Fibroblast of gingiva (primary cell): ENCODE measurements at regions not wholly inside any gene's neighbourhood (a gene's known extent, or its start where the extent isn't known, plus 50 kb on each side); places are given as distances from the start of the nearest gene placed in this dataset.

Source experiments
- DNase-seq: peaks from one replicate; pipeline ENCODE4 v3.0.0-alpha.2; 2011; ENCODE audit warnings: low read depth

DNA sequence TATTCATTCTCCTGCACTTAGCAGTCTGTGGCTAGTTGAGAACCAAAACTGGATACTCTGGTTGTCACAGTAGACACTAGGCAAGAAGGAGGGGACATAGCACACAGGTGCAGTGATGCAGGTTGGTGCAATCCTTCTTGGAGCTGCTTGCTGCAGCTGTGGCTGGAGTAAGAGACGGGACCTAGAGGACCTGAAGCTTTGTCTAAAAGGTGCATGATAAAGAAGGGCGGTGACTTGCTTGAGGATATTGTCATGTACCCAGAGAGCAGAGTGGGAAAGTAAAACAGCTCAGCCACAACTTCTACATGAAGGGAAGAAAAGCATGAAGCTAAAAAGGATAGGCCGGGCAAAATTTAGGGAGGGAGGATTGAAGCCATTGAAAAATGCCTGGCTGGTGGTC is 304.1 kb upstream of the KIRREL3 start:
- DNase-seq = no peak

DNA sequence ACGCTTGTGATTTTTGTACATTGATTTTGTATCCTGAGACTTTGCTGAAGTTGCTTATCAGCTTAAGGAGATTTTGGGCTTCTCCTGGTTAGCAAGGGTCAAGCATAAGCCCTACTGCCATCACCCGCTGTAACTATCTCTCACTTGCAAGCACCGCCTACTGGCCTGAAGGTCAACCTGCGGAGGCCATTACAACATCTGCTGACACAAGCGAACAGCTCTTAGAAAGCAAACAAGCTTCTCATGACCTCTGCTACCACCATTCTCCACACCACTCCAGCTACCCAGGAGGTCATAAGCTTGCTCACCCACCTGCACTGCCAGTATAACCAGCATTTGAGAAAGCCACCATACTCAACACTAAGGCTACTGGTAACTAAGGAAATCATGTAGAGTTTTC is 288.4 kb upstream of the KIRREL3 start:
- DNase-seq = no peak

DNA sequence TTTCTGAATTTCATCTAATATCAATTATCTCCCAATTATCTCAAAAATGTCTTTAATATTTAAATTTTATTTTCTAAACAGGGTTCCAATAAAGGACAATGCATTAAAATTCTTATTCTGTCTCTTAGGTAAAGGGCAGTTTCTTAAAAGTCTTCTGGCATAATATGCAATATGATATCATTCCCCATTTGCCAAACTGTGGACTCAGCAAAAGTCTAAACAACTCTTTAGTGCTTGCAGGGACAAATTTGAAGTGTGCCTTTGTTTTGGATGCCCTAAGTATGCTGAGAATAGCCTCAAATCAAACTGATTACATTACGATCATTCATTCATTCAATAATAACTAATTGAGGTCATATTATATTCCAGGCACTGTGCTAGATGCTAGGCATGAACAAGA is 281.0 kb upstream of the KIRREL3 start:
- no peak for DNase-seq

DNA sequence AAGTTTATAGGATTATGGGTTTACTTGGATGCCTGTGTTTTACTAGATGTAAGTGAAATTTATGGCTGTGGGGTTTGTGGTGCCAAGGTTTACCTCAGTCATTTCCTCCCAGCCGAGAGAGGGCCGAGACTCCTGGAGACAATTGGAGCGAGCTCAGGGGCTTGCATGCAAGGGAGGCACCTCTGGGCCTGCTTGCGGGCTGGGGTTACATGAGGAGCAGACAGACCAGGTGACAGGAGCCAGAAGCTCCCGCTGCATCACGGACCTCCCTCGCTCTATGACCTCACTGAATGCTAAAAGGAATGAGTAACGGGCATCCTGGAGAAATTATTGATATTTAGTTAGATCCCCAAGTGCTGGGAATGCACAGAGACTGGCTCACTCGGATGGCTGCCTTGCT is 275.2 kb upstream of the KIRREL3 start:
- no peak for DNase-seq

DNA sequence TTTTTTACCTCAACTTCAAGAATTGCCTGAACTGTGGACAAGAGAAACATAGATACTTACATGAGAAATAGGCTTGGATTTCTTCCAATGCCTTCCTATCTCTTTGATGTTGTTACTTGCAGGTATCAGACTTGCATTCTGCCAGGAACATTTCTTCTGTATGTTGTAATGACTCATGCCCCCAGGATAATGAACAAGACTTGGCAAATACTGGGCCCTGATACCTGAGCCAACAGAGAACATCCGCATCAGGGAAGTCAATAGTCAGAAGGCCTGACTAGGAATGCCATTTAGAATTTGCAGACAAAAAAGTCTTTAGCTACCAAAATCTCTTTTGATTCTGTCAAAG is 273.7 kb upstream of the KIRREL3 start:
- DNase-seq = no peak

DNA sequence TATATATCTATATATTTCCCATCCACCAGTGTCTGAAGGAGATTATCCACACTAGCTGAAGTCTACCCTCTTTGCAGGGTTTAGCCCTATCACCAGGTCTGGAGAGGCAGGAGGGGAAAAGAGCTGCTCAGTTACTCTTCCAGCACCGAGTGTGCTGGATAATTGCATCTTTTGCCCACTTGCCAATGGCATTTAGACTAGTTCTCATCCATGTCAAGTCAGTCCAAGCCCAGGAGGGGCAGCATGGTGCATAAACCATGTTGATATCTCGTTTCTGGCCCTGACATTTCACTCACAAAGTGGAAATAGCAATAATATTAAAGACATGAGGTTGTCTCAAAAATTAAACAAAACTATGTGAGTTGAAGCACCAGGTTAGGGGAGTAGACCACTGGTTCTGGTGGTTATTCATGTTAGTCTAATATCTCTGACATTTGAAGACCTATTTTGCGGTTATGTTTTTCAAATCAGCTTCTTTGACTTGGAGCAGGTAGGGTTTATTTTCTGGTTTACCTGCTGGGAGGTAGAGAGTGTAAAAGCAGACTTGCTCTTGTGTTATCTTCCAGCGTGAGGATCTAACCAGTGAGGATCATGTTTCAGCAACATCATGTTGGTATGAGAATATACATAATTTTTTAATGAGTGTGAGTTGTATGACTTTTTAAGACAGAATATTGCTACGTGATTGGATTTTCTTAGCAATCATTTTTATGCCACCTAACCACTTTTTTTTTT is 273.2 kb upstream of the KIRREL3 start:
- no peak for DNase-seq

DNA sequence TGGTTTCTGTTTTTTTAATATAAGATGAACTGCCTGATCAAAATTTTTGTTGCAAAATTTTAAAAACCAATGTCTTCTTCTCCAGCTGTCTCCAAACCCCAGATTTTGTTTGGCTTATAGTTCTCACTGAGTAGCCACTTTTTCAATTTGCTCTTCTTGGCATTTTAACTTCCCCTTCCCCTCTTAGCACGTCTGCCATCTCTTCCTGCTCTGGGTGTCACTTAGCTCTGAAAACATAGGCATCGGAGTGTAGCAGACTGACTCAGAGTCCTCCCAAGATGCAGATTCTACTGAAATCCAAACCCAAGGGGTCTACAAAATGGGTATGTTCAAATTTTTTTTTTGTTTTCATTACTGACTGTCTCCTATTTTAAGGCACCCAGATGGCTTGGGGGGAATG is 270.3 kb upstream of the KIRREL3 start:
- DNase-seq = no peak

DNA sequence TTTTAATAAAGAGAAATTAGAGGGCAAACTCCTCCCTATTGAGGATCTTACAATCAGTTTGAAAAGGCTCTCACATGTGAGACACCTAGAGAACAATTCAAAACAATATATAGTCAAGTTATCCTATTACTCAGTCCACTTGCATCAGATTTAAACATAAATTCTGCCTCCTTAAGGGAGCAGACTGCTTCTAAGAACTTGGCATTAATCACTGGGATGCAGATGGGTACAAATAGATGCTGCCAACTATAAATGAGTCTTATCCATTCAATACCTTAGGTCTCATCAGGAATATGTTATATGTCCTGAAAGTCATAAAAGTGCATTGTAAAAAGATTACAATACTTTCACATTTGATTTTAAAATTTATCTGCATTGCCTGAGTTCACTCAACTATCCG is 269.3 kb upstream of the KIRREL3 start:
- no peak for DNase-seq

DNA sequence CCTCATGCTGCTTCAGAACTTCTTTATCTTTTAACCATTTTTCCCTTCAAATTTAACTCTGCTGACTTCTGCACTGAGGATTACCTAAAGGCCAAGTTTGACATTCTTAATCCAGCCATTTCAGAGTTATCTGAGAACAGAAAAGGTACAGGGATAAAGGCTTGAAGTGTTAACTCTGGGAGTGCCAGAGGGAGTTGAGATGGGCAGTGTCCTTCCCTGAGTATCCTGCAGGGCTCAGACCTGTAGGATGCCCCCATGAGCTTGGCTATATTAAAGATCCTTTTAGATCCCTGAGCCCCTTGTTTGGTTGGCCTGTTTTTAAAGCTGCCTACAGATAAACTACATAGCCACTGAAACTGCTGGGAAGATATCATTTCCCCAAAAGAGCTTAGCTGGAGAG is 268.4 kb upstream of the KIRREL3 start:
- no peak for DNase-seq

DNA sequence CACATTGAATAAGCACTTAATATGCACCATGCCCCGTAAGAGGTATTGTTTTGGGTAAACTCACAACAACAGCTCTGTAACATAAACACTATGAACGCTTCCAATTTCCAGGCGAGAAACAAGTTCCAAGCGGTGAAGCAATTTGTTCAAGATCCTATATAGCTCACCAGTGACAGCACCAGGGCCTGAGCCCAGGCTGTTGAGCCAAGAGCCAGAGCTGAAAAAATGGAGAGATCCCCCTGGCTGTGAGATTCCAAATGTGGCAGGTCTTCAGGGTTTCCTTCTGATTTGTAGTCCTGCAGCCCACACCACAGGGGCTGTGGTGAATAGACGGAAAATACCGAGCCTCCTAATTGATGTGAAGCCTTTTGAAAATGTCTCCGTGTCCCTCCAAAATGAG is 268.0 kb upstream of the KIRREL3 start:
- no peak for DNase-seq

DNA sequence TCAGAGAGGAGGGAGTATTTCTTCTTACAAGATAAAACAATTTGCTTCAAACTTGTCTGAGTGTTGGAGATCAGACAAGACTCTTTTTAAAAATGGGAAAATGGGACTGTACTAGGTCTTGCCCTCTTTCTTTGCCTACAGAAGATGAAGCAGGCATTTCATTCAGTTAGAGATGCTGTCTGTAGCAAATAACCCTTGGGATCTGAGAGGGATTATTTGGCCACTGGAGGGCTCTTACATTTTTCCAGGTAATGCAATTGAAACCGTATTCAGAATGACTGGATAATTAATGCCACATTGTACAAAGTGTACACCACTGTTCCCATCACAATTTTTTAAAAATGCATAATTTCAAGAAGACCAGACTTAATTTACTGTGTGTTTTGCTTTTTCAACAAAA is 258.5 kb upstream of the KIRREL3 start:
- DNase-seq = no peak

DNA sequence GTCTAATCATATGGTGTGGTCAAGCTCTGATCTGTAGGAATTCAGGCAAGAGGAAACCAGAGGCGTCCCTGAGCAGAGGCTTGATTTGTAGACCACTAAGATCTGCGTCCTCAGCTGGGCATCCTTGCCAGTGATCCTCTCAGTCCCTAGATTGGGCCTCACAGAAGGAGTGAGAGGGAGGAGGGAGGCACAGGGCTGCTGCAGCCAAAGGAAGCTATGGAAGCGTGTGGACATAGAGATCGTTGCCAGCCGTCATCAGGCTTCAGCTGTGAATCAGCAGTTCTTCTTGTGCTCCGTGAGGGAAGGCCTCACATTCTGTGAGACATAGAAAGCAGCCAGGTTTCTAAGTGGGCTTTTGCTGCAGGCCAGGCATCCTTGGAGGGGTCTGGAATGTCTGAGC is 254.6 kb upstream of the KIRREL3 start:
- DNase-seq = no peak

DNA sequence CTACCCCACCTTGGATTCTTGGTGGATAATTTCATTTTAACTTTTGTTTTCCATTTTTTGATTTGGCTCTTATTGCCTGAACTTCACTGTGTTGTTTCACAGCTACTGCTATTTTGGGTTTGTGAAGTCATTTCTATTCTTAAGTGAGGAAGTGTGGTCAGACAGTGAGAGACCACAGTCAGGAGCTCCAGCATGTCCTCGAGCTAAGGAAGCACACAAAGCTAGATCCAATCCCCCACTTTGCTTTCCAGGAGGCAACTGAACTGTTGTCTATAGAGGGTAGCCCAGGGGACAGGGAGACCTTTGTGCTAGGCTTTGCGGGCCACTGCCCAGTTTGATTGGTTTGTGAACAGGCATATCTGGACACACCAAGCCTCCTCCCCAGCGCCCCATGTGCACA is 251.8 kb upstream of the KIRREL3 start:
- no peak for DNase-seq

DNA sequence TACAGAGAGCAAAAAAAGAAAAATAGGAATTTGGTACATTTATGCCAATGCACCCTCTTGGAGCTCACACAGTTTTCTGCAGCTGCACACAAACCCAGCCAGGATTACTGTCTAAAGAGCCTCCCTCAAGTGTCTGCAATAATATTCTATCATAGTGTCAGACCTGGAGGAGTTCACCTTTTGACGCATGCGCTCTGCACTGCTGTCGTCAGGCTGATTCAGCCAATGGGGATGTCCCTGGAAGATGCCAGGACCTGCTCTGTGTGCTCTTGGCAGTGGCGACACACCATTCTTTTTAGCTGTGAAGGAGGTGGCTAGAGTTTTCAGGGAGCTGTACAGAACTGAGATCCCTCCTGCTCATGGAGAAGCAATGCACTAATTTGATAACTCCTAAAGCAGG is 249.0 kb upstream of the KIRREL3 start:
- DNase-seq = no peak

DNA sequence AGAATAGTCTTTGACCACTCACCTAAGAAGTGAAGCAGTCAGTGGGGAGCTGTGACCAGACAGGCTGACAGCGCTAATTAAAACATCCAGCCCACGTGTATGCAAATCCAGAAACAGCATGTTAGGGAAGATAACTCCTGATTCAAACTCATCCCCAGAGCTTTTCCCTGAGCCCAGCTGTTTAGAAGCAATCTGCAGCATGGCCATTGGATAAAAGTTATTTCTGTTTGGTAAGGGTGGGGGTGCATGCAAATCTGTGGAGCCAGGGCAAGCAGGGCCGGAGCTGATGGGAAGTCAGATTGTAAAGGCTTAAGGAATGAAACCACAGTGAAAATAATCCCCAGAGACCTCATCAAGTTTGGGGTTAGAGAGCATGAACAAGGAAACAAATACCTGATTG is 247.9 kb upstream of the KIRREL3 start:
- no peak for DNase-seq

DNA sequence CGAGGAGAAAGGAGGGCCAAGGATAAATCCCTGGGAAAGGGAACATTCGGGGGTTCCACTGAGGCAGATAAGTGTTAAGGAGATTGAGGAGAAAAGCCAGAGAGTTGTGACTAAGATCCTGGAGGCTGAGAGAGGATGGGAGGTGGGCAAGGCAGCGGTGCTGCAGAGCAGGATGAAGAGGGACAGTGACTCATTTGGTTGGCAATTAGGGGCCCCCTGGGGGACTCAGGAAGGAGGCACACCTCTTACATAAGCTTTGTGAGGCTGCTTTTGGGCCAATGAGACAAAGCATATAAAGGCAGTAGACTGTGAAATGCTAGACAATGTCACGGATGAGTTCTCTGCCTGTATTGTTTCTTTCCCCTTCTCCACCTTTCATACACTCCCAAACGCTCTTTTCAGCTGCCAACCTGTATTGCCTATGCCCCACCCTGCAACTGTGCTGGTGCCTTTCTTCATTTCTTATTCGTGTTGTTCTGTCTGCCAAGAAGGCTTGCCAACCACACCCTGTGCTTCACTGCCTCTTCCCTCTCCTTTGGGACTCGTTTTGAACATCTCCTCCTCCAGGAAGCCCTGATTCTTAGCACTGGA is 246.8 kb upstream of the KIRREL3 start:
- no peak for DNase-seq

DNA sequence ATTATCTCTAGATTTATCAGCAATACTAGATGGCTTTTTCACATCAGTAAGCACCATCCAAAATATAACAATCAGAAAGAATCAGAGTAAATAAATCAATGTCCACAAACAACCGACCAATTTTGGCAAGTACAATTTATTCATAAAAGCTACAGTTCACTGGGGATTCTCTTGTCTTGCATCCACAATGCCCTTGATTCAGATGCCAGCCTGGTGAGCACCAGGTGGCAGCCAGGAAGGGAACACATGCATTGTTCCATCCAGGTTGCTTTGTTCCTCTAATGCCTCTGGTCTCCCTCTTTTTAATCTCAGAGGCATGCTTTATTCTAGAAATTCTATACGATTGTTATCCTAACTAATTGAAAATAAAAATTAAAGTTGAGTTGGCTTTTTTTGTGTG is 242.1 kb upstream of the KIRREL3 start:
- DNase-seq = no peak

DNA sequence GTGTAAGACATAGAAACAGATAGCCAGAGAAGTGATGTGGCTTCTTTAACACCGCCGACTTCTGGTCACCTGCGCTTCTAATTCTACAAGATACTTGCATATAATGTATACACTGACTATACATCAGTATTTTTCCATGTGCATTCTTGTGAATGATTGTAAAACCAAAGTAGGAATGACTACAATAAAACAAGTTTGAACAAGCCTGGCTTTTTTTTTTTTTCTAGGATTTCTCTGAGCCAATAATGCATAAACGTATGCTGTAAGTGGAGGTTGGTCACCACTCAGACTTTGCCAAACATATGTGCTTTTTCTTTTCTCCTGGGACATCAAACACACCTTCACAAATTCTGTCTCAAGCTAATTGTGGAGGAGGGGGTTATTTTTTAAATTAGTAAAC is 237.8 kb upstream of the KIRREL3 start:
- no peak for DNase-seq

DNA sequence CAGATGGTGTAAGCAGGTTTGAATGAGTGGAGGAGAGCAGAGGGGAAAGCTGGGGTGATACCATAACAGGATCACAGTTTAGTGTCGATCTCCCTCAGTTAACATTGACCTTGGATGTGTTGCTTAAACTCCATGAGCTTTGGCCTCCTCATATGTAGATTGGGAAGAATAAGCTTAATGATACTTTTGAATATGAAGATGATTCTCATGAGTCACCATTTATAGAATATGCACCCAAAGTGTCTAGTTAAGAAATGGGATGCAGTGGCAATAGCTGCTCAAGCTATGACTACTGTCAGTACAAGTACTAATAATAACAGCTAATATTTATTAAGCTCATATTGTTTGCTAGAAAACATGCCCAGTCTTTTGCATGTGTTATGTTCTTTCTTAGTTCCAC is 236.2 kb upstream of the KIRREL3 start:
- no peak for DNase-seq

DNA sequence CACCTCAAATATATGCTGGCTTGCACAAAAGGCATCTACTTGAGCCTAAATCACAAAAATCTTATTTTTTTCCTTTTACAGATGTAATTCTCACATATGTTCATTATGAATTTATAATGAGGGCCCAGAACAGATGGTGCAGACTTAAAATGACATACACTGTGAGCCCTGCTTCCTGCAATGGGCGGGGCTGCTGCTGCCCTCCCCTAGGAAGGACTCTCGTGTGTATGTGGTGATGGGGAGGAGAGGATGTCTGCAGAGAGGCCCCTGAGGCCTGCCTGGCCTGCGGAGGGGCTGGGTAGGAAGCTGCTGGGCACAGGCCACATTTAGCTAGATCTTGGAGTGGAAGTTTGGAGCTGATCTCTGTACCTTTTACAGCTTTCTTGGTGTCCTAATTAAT is 233.4 kb upstream of the KIRREL3 start:
- no peak for DNase-seq

DNA sequence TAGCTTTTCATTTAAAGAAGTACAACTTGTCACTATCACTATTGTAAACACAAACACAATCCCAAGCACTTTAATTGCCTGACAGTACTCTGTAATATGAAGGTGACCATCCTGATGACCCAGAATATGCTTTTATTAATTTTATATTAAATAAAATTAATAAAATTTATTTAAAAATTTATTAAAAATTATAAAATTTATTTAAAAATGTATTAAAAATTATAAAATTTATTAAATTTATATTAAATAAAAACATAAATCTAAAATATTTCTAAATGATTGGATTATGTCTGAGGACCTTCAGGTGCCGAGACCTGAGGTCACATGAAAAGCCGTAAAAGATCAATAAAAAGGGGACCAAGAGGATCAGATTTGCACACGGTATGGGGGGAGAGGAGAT is 229.8 kb upstream of the KIRREL3 start:
- no peak for DNase-seq

DNA sequence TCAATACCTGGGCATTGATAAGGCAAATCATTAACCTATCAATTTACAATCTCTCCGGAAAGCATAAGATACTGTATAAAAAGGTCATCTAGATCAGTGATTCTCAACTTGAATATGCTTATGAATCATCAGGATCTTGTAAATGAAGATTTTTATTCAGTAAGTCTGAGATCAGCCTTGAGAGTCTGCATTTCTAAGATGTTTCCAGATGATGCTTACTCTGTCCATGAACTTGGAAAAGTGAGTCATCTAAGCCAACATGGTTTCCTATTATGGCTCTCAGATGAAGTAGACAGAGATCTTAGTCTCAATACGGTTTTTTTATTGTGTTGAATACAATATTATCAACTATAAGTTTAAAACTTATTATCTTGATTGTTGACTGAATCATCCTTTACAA is 226.4 kb upstream of the KIRREL3 start:
- DNase-seq = no peak

DNA sequence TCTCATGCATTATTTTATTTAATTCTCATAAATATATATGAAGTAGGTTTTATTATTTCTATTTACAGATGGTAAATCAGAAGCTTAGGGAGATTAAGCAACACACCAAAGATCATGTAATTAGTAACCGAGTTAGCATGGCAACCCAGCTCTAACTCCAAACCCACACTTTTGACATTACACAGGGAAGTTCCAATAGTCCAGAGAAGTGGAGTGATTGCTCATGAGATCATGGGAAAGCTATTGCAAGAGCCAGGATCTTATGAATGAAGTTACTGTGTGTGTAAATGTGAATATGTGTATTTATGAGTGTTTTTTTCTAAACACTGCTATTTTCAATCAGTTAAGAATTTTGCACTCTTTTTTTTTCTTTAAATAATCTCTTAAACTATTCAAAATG is 225.8 kb upstream of the KIRREL3 start:
- DNase-seq = no peak

DNA sequence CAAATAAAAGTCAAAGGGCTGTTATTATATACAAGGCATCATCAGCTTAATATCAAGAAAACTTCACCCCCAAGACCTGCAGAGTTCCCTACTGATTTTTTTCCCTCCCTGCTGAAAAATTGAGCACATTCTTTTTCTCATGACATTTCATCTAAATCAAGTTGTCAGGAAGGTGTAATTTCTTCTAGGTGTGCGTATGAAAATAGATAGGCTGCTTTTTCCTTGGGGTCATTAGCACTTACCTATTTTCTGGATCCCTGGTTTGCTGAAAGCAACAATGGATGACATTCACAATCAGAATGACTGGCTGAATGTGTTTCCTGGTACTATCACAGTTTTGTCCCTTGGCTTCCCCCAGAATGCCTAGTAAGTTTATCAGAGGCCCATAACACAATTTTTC is 225.0 kb upstream of the KIRREL3 start:
- DNase-seq = no peak

DNA sequence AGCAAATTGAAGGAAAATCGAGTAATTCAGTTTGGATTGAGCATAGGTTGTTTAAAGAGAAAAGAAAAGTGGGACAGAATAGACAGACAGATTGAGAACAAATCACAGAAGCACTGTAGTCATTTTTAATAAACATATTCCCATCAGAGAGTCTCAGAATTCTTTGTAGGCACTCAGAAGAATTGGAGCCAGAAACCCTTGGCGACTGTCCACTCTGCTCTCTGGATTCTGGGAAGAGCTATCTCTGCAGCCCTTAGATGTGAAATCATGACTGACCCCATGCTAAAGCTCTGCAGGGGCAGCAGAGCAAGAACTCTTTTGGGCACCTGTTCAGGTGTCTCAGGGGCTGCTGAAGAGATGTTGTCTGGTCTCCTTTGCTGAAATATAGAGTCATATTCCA is 223.7 kb upstream of the KIRREL3 start:
- no peak for DNase-seq
